ENCODE measurements at regions not wholly inside any gene's neighbourhood (a gene's known extent, or its start where the extent isn't known, plus 50 kb on each side); places are given as distances from the start of the nearest gene placed in this dataset.

DNA sequence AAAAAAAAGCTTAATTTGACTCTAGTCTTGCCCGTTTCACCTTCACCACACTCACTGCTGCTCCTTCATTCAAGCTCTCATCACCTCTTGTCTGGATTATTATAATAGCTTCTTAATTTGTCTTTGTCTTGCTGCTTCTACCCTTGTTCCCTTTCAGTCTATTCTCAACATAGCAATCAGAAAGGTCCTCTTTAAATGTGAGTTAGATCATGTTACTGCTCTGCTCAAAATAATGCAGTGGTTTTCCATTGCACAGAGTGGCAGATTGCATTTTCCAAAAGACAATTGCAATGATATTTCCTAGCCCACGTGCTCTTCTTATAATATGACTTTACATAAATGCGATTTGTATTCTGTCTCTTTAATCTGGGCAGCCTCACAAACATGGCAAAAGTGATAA lies 174.6 kb downstream of the ALDH1A2 start:
- no peak for TF ChIP-seq EZH2 (IDR thresholded peaks at IDR 0.05; ENCODE audit: low read depth, low read length, severe bottlenecking)
- TF ChIP-seq NRF1 (IDR thresholded peaks at IDR 0.05; ENCODE audit: low read depth, low read length), result no peak
- TF ChIP-seq SUZ12 (IDR thresholded peaks at IDR 0.05; ENCODE audit: low read length), result no peak
- TF ChIP-seq, protein P1, sequence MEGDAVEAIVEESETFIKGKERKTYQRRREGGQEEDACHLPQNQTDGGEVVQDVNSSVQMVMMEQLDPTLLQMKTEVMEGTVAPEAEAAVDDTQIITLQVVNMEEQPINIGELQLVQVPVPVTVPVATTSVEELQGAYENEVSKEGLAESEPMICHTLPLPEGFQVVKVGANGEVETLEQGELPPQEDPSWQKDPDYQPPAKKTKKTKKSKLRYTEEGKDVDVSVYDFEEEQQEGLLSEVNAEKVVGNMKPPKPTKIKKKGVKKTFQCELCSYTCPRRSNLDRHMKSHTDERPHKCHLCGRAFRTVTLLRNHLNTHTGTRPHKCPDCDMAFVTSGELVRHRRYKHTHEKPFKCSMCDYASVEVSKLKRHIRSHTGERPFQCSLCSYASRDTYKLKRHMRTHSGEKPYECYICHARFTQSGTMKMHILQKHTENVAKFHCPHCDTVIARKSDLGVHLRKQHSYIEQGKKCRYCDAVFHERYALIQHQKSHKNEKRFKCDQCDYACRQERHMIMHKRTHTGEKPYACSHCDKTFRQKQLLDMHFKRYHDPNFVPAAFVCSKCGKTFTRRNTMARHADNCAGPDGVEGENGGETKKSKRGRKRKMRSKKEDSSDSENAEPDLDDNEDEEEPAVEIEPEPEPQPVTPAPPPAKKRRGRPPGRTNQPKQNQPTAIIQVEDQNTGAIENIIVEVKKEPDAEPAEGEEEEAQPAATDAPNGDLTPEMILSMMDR (IDR thresholded peaks at IDR 0.05; ENCODE audit: control extremely low read depth in 1 of 3, insufficient read depth in 1 of 3, low read depth in 1 of 3, low read length in 3 of 3), result no peak
- TF ChIP-seq, protein P2, sequence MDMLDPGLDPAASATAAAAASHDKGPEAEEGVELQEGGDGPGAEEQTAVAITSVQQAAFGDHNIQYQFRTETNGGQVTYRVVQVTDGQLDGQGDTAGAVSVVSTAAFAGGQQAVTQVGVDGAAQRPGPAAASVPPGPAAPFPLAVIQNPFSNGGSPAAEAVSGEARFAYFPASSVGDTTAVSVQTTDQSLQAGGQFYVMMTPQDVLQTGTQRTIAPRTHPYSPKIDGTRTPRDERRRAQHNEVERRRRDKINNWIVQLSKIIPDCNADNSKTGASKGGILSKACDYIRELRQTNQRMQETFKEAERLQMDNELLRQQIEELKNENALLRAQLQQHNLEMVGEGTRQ (IDR thresholded peaks at IDR 0.05; ENCODE audit: low read length), result no peak
- TF ChIP-seq POLR2A (IDR thresholded peaks at IDR 0.05; ENCODE audit: control extremely low read depth in 1 of 2, low read depth in 2 of 2, low read length in 2 of 2), result no peak
- TF ChIP-seq TAF1 (IDR thresholded peaks at IDR 0.05; ENCODE audit: low read depth, low read length), result no peak
- TF ChIP-seq KDM1A (IDR thresholded peaks at IDR 0.05; ENCODE audit: borderline replicate concordance, low read length), result no peak
- no peak for TF ChIP-seq RAD21 (IDR thresholded peaks at IDR 0.05 in 1 of 2, conservative IDR thresholded peaks at IDR 0.05 in 1 of 2; ENCODE audit: low read depth in 2 of 2, low read length in 2 of 2)
- no peak for TF ChIP-seq TBP (IDR thresholded peaks at IDR 0.05; ENCODE audit: low read depth, low read length)
- no peak for TF ChIP-seq EP300 (IDR thresholded peaks at IDR 0.05; ENCODE audit: borderline replicate concordance in 1 of 2, low read depth in 2 of 2, low read length in 2 of 2)
- TF ChIP-seq ASH2L (IDR thresholded peaks at IDR 0.05; ENCODE audit: low read length), result no peak
- no peak for TF ChIP-seq ZNF274 (IDR thresholded peaks at IDR 0.05; ENCODE audit: borderline replicate concordance, extremely low read depth, low read length)
- TF ChIP-seq TEAD4 (IDR thresholded peaks at IDR 0.05; ENCODE audit: low read depth, low read length), result no peak

Data from H1 (cell line).